ENCODE measurements at regions not wholly inside any gene's neighbourhood (a gene's known extent, or its start where the extent isn't known, plus 50 kb on each side); places are given as distances from the start of the nearest gene placed in this dataset.

DNA sequence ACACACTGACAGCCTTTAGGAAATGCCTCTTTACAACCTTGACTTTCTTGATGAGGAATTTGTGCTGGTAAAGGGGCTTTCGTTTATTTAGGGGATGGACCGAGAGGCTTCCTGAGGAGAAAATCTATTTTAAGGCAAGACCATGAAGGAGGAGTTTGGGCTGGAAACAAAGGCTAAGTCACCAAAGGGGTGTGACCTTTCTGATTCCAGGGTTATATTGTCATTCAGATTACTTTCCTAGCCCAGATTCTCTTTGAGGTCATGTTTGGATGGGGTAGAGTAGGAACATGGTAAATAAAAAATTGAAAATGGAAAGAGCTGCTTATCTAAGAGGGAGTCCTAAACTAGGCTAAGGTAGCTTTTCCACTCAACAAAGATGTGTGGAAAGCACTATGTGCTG, 77.1 kb upstream of the UGP2 start:
- H2AFZ ChIP-seq, result no peak overlapping the region
- no peaks in the 10 kb centered on the region for H4K20me1 ChIP-seq (ENCODE audit: insufficient read depth, poor library complexity, severe bottlenecking)
- no peak overlapping the region for H3K4me3 ChIP-seq
- DNase-seq (ENCODE audit: low spot score), result no peak
- peak overlapping the region; percentile 55 for H3K27ac ChIP-seq
- H3K36me3 ChIP-seq (replicated peaks; ENCODE audit: insufficient read depth, low read depth), result no peaks in the 10 kb centered on the region
- no peaks in the 10 kb centered on the region for H3K9me2 ChIP-seq (replicated peaks; ENCODE audit: insufficient read depth)
- TF ChIP-seq, protein P1, sequence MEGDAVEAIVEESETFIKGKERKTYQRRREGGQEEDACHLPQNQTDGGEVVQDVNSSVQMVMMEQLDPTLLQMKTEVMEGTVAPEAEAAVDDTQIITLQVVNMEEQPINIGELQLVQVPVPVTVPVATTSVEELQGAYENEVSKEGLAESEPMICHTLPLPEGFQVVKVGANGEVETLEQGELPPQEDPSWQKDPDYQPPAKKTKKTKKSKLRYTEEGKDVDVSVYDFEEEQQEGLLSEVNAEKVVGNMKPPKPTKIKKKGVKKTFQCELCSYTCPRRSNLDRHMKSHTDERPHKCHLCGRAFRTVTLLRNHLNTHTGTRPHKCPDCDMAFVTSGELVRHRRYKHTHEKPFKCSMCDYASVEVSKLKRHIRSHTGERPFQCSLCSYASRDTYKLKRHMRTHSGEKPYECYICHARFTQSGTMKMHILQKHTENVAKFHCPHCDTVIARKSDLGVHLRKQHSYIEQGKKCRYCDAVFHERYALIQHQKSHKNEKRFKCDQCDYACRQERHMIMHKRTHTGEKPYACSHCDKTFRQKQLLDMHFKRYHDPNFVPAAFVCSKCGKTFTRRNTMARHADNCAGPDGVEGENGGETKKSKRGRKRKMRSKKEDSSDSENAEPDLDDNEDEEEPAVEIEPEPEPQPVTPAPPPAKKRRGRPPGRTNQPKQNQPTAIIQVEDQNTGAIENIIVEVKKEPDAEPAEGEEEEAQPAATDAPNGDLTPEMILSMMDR (IDR thresholded peaks at IDR 0.05; ENCODE audit: poor library complexity), result no peak
- TF ChIP-seq EZH2 (IDR thresholded peaks at IDR 0.05; ENCODE audit: borderline replicate concordance), result no peak
- no peak for TF ChIP-seq EZH2phosphoT487 (IDR thresholded peaks at IDR 0.05; ENCODE audit: low read depth, severe bottlenecking, unreplicated experiment)
- 49% methylated on average over 2 of the region's 2 CpGs for WGBS (ENCODE audit: low lambda C conversion rate, missing lambda C conversion rate)
- H3K4me1 ChIP-seq (ENCODE audit: insufficient read depth), result no peaks in the 10 kb centered on the region
- no peaks in the 10 kb centered on the region for H3K79me2 ChIP-seq
- H3K4me2 ChIP-seq, result no peak overlapping the region
- H3K9me3 ChIP-seq (ENCODE audit: low read depth), result no peaks in the 10 kb centered on the region
- no peaks in the 10 kb centered on the region for H3K27me3 ChIP-seq

DNA sequence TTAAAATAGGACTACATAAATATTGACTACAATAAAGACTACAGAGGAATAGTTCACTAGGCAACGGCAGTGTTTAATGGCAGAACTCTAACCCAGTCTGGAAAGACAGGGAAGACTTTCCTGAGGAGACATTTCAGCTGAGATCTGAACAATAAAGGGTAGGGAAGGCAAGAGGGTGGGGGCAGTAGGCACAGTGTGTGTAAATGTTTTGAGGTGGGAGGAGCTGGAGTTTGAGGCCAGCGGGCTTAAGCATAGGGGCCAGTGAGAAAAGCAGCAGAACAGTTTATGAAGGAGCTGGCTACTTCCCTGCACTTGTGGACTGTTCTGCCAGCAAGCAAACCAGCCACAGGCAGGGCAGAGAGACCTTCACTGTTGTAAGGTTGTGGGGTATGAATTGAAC, 76.6 kb upstream of the UGP2 start:
- H3K36me3 ChIP-seq (replicated peaks; ENCODE audit: insufficient read depth, low read depth), result no peaks in the 10 kb centered on the region
- 66% methylated on average over 2 of the region's 2 CpGs for WGBS (ENCODE audit: low lambda C conversion rate, missing lambda C conversion rate)
- peak overlapping the region; percentile 55 for H3K27ac ChIP-seq
- H4K20me1 ChIP-seq (ENCODE audit: insufficient read depth, poor library complexity, severe bottlenecking), result no peaks in the 10 kb centered on the region
- no peaks in the 10 kb centered on the region for H3K9me3 ChIP-seq (ENCODE audit: low read depth)
- H3K9me2 ChIP-seq (replicated peaks; ENCODE audit: insufficient read depth), result no peaks in the 10 kb centered on the region
- no peak overlapping the region for H2AFZ ChIP-seq
- DNase-seq (ENCODE audit: low spot score), result no peak
- TF ChIP-seq EZH2phosphoT487 (IDR thresholded peaks at IDR 0.05; ENCODE audit: low read depth, severe bottlenecking, unreplicated experiment), result no peak
- no peak for TF ChIP-seq EZH2 (IDR thresholded peaks at IDR 0.05; ENCODE audit: borderline replicate concordance)
- TF ChIP-seq, protein P1 (IDR thresholded peaks at IDR 0.05; ENCODE audit: poor library complexity), result no peak
- H3K4me2 ChIP-seq, result no peak overlapping the region
- H3K79me2 ChIP-seq, result no peaks in the 10 kb centered on the region
- no peaks in the 10 kb centered on the region for H3K27me3 ChIP-seq
- H3K4me3 ChIP-seq, result no peak overlapping the region
- H3K4me1 ChIP-seq (ENCODE audit: insufficient read depth), result no peaks in the 10 kb centered on the region

DNA sequence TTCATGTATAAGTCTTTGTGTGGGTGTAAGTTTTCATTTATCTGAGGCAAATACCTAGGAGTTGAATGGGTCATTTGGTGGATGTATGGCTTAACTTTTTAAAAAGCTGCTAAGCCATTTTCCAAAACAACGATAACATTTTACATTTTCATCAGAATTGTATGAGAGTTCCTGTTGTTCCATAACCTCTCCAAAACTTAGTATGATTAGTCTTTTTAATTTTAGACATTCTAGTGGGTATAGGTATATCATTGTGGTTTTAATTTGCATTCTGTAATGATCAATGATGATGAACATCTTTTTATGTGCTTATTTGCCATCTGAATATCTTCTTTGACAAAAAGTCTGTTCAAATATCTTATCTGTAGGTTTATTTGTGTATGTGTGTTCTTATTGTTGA, 74.4 kb upstream of the UGP2 start:
- Histone ChIP-seq H4K20me1 (ENCODE audit: insufficient read depth, poor library complexity, severe bottlenecking) (no peaks in the 10 kb centered on the region), H3K27ac (no peak overlapping the region), H2AFZ (no peak overlapping the region), H3K79me2 (no peaks in the 10 kb centered on the region), H3K27me3 (no peaks in the 10 kb centered on the region), H3K9me3 (ENCODE audit: low read depth) (no peaks in the 10 kb centered on the region), H3K4me1 (ENCODE audit: insufficient read depth) (no peaks in the 10 kb centered on the region), H3K36me3 (replicated peaks; ENCODE audit: insufficient read depth, low read depth) (no peaks in the 10 kb centered on the region), H3K4me3 (no peak overlapping the region), H3K4me2 (no peak overlapping the region), H3K9me2 (replicated peaks; ENCODE audit: insufficient read depth) (no peaks in the 10 kb centered on the region)
- DNase-seq (ENCODE audit: low spot score), result no peak
- no peak for TF ChIP-seq EZH2 (IDR thresholded peaks at IDR 0.05; ENCODE audit: borderline replicate concordance)
- TF ChIP-seq EZH2phosphoT487 (IDR thresholded peaks at IDR 0.05; ENCODE audit: low read depth, severe bottlenecking, unreplicated experiment), result no peak
- TF ChIP-seq, protein P1 (IDR thresholded peaks at IDR 0.05; ENCODE audit: poor library complexity), result no peak
- 97% methylated on average over 1 of the region's 1 CpG for WGBS (ENCODE audit: low lambda C conversion rate, missing lambda C conversion rate)

DNA sequence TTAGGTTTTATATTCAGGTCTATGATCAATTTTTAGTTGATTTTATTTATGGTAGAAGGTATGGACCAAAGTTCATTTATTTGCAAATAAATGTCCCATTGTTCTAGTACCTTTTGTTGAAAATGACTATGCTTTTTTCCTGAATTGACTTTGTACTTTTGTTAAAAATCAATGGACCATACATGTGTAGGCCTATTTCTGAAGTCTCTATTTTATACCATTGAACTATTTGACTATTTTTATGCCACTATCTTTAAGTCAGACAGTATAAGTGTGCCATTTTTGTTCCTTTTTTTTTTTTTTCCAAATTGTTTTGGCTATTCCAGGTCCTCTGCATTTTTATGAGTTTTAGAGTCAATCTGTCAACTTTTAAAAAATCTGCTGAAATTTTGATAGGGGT, 73.6 kb upstream of the UGP2 start:
- Histone ChIP-seq H3K79me2 (no peaks in the 10 kb centered on the region), H3K4me1 (ENCODE audit: insufficient read depth) (no peaks in the 10 kb centered on the region), H3K36me3 (replicated peaks; ENCODE audit: insufficient read depth, low read depth) (no peaks in the 10 kb centered on the region), H3K4me3 (no peak overlapping the region), H3K9me3 (ENCODE audit: low read depth) (no peaks in the 10 kb centered on the region), H3K4me2 (no peak overlapping the region), H2AFZ (no peak overlapping the region), H4K20me1 (ENCODE audit: insufficient read depth, poor library complexity, severe bottlenecking) (no peaks in the 10 kb centered on the region), H3K9me2 (replicated peaks; ENCODE audit: insufficient read depth) (no peaks in the 10 kb centered on the region), H3K27ac (no peak overlapping the region), H3K27me3 (no peaks in the 10 kb centered on the region)
- TF ChIP-seq, protein P1 (IDR thresholded peaks at IDR 0.05; ENCODE audit: poor library complexity), result no peak
- TF ChIP-seq EZH2phosphoT487 (IDR thresholded peaks at IDR 0.05; ENCODE audit: low read depth, severe bottlenecking, unreplicated experiment) (no peak), EZH2 (IDR thresholded peaks at IDR 0.05; ENCODE audit: borderline replicate concordance) (no peak)
- DNase-seq (ENCODE audit: low spot score), result no peak

All from hepatocyte (in vitro differentiated cells).